Tongue (tissue), 1 donor: ENCODE measurements at regions not wholly inside any gene's neighbourhood (a gene's known extent, or its start where the extent isn't known, plus 50 kb on each side); places are given as distances from the start of the nearest gene placed in this dataset.
A peak's percentile ranks its signal among the peaks of the same experiment; 100 is the strongest.
"Not testable (repeated sequence)": the region's sequence is repeated elsewhere in the genome, so short reads cannot be mapped to it uniquely, and the experiment has no call there.

Source experiments
- DNase-seq: peaks from one replicate; pipeline ENCODE4 v3.0.0-alpha.2; 2015

DNA sequence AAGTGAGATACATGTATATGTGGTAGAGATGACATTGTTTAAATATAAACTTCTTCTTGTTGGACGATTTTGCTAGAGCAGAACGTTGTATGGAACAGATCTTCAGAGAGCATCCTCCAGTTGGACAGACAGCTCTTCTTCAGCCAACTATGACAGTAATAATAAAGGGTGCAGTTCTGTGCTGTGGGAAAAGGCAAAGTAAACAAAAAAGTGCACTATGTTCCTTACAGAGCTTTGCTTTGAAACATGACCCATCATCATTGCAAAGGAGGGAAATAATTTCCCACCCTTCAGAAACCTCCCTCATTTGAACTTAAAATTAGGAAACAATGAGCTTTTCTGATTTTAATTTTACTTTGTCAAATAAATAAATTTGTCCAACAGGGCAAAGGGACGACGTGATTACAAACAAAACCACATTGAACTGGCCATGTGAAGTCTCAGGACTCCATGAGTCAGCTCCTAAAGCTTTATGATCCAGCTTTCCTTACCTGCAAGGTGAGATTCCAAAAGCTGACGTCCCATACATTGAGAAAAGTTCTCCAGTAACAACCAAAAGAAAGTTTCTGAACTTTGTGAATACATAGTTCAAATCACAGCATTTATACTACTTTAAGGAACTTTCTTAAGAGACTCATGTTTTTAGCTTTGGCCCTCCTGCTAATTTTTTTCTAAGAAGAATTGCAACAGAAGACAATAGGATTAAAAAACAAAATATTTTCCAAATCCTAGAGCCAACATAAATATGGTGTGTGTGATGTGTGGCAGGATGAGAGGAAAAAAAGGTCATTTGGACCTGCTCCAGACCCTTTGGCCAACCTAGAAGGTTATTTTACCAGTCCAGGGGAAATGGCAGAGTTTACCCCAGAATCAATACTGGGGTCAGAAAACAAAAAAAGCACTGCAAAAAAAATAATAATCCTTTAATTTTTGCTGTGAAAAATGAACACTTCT, 565.4 kb upstream of the NRP1 start:
- peak; percentile 20 for DNase-seq

DNA sequence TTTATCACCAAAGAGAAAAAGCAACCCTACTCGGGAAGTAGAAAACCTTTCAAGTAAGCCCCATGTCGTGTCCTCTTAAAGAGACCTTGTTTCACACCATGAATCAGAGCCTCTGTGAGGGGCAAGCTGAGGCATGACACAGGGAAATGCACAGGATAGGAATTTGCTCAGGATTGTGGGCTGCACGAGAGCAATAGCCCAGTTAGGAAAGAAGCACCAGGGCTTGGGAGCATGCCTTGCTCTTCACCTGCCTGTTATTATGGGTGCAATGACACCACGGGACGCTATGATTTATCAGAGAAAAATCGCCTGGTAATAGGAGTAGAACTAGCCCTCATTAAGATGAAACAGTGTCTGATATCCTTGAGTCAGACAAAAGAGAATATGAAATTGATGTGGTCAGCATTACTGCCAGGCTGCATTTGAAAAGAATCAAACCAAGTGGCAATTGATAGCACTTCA, 562.9 kb upstream of the NRP1 start:
- no peak for DNase-seq

DNA sequence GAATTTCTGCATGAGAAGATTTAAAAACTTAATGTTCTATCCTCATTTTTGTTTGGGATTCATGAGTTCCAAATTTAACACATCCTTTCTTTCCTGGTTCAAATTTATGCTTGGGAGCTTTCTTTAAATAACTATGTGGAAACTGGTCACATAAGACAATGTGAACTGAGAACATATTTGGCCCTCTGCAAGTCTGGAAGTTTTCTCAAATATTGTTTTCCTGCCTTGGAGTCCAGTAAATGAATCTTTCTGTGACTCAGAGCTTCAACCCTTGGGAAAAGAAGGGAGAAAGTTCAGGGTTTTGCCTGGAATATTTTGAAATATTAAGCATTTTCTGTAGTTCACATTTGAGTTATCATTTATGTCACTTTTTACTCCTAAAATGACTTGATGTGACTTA, 559.0 kb upstream of the NRP1 start:
- DNase-seq = peak; percentile 61

DNA sequence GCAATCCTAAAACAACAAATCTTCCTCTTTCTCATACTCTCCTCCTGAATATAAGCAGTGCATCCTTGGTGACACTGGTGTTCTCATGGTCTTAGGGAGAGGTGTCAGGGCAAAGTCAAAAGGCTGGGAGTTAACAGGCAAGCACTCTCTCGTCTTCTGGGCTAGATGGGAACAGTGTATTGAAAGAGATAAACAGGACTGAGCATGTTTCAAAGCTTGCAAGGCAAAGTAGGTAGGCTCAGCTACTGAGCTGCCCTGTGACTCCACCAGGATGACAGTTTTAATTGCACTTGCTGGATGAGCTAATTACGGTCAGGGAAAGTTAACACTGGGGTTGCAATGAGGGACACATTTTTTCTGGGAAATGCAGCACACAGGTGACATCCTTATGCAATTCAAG, 554.9 kb upstream of the NRP1 start:
- no peak for DNase-seq

DNA sequence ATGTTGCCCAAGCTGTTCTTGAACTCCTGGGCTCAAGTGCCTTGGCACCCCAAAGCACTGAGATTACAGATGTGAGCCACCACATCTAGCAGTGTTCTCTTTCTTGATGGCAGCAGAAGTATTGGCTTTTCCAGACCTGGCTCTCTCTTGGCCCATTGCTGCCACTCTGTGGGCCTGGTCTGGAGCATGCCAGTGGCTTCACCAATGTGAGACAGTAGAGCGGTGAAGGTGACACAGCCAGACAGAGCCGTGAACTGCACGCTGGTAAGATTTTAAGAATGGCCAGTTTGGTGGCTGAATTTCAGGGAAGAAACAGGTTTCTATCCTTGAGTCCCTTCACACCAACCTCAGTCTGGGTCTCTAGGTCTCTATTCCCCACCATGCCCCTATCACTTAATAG, 552.7 kb upstream of the NRP1 start:
- no peak for DNase-seq

DNA sequence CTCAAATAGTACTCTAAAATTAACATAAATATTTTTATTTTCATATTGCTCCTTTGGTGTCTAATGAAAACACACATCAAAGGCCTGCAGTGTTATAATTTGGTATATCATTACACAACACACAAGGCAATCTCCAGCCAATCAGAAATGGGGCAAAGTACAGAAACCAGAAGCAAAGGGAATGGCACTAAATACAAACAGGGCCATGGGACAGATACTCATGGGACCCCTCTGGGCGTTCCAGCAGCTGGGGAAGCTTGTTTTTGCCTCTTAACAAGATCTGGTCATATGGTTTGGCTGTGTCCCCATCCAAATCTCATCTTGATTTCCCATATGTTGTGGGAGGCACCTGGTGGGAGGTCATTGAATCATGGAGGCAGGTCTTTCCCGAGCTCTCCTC, 551.8 kb upstream of the NRP1 start:
- DNase-seq = no peak

DNA sequence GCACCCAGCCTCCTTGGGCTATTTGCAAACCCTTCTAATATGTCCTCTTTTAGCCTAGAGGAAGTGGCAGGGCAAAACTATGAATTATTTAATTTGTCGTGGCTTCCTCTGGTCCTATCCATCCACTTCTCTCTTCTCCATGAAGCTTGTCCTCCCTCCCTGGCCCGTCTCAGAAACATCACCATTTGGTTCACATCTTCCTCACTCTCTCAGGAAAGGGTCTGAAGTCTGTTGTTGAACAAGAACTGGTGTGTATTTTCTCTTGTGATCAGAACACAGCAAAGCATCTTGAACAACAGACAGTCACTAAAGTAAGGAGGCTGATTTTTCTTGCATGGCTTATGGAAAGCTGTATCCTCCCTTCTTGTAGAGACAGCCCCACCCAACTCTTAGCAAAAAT, 550.1 kb upstream of the NRP1 start:
- no peak for DNase-seq

DNA sequence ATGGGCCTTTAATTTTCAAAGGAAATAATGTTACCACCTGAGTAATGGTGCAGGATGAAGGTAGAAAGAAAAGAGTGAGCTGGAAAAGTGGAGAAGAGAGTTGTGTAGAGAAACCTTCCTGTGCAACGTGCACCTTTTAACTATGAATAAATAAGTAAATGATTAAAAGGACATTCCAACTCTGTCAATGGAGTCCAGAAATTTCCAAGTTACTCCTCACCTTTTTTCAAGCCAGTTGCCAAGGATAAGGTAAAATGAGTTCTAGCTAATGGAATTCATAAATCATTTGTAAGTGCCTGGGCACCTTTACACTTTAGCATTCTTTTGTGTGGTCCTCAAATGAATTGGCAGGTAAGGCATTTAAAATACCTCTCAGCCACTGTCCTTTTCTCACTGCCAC, 549.4 kb upstream of the NRP1 start:
- DNase-seq = no peak

DNA sequence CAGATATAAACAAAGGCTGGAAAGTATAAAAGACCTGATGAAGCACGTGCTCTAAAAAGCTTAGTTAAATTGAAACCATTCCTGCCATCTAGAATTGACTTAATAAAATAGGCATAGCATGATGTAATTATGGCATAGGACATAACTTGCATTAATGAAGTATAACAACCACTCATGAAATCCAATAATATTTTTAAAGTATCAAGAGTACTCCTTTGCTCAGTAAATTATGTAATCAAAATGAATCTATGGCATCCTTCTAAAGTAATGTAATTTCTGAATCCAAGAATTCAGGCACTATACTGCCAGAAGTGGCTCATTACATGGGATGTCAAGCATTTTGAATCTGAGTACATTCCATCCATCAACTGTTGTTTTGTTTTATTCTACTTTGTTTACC, 548.5 kb upstream of the NRP1 start:
- DNase-seq = no peak

DNA sequence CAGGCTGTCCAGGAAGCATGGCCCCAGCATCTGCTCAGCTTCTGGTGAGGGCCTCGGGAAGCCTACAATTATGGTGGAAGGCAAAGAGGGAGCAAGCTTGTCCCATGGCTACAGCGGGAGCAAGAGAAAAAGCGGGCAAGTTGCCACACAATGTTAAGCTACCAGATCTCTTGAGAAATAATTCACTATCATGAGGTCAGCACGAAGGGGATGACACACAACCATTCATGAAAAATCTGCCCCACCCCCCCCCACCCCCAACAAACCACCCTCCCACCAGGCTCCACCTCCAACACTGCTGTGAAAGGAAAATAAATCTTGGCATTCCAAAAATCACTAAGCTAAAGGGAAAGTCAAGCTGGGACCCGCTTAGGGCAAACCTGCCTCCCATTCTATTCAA, 545.8 kb upstream of the NRP1 start:
- no peak for DNase-seq

DNA sequence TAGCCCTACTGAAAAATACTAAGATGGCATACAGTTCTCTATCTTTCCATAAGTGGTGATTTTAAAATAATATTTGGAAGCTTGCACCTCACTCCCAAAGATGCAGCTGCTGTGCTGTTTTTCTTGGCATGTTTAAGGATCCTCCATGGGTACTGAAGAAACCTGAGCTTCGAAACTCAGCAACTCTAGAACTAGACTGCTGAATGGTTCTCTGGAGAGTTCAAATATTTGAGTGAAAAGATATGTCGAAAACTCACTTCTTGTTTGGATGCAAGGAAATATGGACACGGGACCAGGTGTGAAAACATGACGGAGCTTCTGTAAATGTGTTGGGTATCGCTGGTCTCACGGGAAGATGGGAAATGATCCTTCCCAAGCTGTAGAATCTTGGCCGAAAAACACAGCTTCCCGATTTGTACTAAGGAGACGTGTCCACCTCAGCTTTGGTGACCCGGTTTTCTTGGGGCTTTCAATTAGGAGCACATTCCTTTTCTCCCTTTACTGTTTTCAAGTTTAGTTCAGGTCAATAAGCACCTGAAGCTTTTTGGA, 543.8 kb upstream of the NRP1 start:
- DNase-seq = peak; percentile 51

DNA sequence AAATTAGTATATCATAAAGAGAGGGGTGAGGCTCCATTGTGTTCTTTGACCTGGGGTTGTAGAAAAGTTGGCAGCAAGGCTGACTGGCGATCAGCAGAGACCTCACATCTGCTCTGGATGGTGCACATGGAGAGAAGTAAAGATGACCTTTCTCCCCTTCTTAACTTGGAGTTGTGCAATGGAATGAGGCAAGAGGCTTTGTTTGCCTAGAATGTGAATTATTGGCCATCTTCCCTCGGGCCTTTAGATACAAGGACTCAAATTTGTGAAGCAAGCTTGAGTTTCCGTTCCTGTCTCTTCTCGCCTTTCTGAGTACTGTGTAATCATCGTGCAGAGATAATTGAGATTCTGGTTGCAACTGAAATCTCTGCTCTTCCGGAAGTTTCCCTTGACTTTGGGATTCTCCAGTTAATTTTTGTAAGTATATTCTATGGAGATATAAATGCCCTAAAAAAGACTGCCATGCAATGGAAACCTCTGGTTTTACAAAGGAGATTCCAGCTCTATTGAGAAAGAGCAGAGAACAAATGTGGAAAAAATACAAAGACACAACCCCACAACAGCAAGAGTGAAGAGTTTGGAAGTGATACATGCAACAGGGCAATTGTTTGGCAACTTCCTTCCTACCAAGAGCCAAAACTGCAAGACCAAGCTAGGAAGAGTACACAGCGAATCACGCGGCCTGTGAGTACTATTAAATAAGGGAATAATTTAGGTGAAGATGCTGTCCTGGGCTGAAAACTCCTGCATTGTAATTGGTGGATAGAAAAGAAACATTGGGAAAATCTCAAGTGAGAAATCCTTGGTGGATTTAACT, 542.3 kb upstream of the NRP1 start:
- DNase-seq = no peak

DNA sequence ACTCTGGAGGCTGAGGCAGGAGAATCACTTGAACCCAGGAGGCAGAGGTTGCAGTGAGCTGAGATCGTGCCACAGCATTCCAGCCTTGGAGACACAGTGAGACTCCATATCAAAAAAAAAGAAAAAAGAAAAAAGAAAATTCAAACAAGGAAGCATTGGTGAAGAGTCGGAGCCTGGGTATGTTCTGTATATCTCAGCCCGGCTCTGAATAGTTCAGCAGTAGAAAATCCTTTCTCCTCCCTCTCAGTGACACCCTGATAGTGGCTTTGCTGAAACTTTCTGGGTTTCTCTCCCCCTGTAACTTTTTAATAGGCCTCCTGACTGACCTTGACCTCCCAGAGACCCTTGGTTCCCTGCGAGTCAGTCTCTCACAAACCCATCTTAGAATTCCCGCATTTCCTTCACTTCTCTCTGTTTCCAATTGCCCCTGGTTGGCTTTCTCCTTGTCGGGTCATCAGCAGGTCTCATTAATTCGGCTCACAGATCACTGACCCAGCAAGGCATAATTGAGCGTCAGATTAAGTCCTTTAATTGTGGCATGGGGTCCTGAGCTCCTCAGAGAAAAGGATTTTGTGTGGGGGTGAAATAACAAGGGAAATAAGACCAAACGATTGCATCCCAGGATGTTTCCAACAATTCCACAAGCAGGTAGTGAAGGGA, 541.6 kb upstream of the NRP1 start:
- DNase-seq = no peak

DNA sequence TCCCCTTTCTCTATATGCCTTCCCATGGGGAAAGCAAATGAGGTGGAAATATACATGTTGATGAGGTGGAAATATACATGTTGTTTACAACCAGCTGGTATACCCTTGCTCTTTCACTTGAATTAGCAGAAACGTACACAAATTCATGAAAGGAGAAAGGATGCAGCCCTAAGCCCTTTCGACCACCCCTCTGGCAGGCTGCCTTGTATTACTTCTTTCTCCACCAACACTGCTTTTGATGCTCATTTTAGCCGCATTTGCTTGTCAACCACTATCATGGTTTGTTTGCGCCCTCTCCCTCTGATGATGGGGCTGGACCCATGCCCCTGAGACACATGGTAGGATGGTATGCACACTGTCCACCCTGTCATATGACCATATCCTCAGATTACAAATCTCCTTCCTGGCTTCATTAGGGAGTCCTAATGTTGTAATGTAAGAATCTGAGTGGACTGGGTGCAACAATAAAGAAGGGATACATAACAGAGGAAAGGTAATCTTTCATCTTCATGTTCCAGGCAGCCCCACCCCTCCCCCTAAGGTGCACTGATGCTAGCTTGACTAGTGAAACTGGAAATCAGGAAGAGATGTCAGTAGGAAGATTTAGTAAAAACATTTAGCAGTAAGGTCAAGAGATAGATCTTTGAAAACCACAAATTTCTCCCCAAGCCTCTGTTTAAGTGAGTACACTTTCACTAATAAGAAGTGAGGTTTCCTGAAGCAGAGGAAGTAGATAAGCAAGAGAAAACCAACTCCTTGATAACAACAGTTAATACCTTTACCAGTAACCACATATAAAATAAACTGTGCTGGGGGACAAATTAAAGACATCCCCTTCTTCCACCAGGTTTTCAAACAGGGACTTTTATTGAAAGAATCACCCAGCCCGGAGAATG, 536.8 kb upstream of the NRP1 start:
- no peak for DNase-seq

DNA sequence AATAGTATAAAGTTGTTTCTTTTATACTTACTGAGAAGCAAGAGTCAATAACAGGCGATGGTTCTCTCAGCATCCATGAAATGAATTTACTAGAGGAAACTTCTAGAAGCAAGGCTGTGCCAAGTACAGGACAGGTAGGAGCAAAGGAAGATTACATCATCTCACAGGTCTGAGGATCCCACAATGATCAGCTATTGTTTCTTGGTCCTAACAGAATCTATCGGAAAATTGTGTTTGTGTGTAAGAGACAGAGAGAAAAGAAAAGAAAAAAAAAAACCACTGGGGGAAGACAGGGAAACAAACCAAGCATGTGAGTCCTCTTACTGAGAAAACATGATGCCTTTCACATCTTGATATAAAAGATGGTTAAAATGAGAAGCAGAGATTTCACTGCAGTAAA, 535.0 kb upstream of the NRP1 start:
- peak; percentile 17 for DNase-seq

DNA sequence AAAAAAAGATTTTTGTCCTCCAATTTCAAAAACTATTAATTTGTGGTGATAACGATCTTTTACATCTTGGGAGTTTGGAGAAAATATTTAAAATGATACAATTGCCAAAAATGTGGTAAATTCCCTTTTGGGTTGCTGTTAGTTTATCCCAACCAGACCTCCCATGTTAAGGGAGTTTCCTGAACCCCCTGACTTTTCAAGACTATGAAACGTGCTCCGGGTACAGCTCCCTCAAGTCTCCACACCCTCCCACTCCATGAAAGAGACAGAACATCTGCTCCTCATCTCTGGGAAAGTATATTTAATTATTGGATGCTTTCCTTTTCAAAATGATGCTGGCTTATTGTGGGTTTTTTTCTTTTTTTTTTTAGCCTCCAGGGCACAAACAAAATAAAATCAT, 534.6 kb upstream of the NRP1 start:
- DNase-seq = peak; percentile 70

DNA sequence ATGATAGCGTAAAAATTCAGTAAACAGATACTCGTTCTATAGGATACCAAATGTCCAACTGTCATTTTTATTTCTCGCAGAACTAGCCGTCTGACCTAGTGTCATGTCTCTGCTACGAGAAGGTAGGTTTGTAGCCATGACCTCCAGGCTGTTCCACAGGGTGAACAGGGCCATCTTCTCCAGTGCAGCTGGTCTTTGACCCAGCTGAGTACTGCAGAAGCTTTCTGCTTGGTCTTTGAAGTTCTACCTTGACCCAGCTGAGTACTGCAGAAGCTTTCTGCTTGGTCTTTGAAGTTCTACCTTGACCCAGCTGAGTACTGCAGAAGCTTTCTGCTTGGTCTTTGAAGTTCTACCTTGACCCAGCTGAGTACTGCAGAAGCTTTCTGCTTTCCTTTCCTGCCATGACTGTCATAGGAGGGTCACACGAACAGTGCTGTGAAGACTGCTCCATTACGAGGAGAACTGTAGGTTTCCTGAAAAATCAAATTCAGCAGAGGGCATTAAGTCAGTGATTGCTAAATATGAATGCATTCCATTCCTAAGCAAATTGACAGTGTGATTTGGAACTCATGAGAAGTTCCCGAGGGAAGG, 532.8 kb upstream of the NRP1 start:
- DNase-seq = not testable (repeated sequence)

DNA sequence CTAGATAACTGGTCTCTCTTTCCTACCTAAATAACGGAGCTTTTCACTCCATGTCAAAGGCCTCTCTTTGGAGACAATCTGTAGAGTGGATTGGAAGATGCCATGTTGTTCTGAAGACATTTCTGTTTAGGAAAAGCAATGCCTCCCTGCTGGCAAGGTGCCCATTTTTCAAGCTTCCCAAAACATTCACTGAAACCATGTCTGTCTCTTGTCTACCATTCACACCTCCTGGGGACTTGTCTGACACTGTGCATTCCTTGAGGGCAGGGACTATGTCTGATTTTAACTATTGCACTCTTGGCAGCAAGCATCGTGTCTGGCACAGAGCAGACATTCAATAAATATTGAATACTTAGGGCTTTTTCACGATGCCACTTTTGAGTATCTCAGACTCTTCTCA, 528.9 kb upstream of the NRP1 start:
- no peak for DNase-seq

DNA sequence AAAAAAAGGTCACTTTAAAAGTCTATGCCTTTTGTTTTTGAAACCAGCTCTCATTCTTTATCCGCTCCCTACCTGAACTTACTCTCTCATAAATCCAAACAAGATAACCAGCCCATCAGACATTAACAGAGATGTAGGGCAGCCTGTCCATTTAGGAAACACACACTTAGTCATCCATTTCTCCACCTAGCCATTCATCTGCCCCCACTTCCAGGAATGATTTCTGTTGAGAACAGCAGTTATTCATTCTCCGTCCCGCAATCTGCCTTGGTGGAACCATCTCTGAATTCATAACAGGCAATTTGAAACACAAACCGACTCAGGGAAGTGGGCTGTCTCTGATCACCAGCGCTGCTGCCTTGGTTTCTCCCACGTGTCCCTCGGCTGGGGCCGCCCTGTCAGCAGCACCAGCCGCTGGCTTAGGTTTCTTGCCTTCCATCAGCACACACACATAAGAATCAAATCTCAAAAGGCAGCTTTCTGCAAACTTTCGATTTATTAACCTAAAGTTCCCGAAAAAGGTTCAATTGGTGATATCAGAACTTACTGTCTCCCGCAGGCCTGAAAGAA, 528.2 kb upstream of the NRP1 start:
- DNase-seq = no peak

DNA sequence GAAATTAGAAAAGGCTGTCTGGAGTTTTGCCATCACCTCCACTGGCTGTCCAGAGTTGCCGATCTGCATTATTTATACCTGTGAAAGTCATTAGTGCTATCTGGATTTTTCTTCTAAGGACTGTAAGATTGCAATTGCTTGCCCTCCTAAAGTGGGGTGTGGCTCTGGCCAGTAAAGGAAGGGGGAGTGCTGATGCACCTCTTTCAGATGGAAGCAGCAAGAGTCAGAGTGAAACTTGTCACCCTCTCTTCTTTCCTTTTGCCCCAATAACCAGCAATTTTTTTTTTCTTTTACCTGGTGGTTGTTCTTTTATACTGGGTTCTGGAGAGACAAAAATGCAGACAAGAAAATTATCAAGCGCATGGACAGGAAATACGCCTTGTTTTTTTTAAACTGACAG, 527.4 kb upstream of the NRP1 start:
- no peak for DNase-seq
